ENCODE measurements at regions not wholly inside any gene's neighbourhood (a gene's known extent, or its start where the extent isn't known, plus 50 kb on each side); places are given as distances from the start of the nearest gene placed in this dataset.

- TF ChIP-seq CTCF (IDR thresholded peaks at IDR 0.05): no peak
- TF ChIP-seq POLR2AphosphoS5 (IDR thresholded peaks at IDR 0.05; ENCODE audit: low read depth, low read length): no peak
- TF ChIP-seq SIN3A (IDR thresholded peaks at IDR 0.05; ENCODE audit: borderline replicate concordance, insufficient read depth, low read depth, low read length): no peak
- no peak for TF ChIP-seq TCF7L2 (IDR thresholded peaks at IDR 0.05; ENCODE audit: low read depth, low read length)
- no peak for TF ChIP-seq REST (IDR thresholded peaks at IDR 0.05; ENCODE audit: insufficient read depth in 1 of 2, low read depth in 2 of 2, low read length in 1 of 2)
These were observed 167.6 kb downstream of the PCSK1 start for GRCh38 chr5:96265487-96265886.
